Coronary artery (tissue), 2 donors: ENCODE measurements at regions not wholly inside any gene's neighbourhood (a gene's known extent, or its start where the extent isn't known, plus 50 kb on each side); places are given as distances from the start of the nearest gene placed in this dataset.
"Not testable (repeated sequence)": the region's sequence is repeated elsewhere in the genome, so short reads cannot be mapped to it uniquely, and the experiment has no call there.

Experiments used
- DNase-seq: peaks from one replicate; pipeline ENCODE4 v3.0.0-alpha.2; 2017; ENCODE audit warnings: low spot score
- H3K27ac ChIP-seq, 2 donors: fragments of 200-600 bp; sonication (generic); one replicate each; pipeline ENCODE4 v1.5.1; 2016 to 2019
- H3K4me3 ChIP-seq: fragments of 200-600 bp; sonication (generic); 2 replicates; pipeline ENCODE4 v1.5.1; 2016; ENCODE audit warnings: mild to moderate bottlenecking, moderate library complexity
- TF ChIP-seq, protein P1 (sequence below): fragments of 200-600 bp; sonication (generic); IDR thresholded peaks from one replicate; pipeline ENCODE4 v1.5.1; 2019; ENCODE audit warnings: antibody characterized with exemption

DNA sequence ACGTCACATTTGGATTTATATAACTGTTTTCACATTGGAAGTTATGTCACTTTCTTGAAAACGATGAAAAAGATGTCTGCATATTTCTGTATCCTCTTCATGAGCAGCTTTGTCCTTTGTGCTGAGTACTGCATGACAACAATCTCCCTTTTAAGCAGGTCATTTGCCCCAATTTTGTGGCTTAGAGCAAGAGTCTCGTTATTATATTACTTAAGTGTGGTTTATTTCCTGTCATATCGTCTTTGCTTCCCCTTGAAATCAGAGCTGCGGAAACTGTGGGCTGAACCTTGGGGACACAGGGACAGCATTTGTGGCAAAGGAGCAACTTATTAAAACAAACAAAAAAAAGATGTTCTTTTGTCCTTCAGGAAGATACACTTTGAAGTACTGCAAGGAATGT lies 254.0 kb upstream of the DSEL start:
- H3K4me3 ChIP-seq: no peak overlapping the region
- no peak for DNase-seq
- TF ChIP-seq, protein P1, sequence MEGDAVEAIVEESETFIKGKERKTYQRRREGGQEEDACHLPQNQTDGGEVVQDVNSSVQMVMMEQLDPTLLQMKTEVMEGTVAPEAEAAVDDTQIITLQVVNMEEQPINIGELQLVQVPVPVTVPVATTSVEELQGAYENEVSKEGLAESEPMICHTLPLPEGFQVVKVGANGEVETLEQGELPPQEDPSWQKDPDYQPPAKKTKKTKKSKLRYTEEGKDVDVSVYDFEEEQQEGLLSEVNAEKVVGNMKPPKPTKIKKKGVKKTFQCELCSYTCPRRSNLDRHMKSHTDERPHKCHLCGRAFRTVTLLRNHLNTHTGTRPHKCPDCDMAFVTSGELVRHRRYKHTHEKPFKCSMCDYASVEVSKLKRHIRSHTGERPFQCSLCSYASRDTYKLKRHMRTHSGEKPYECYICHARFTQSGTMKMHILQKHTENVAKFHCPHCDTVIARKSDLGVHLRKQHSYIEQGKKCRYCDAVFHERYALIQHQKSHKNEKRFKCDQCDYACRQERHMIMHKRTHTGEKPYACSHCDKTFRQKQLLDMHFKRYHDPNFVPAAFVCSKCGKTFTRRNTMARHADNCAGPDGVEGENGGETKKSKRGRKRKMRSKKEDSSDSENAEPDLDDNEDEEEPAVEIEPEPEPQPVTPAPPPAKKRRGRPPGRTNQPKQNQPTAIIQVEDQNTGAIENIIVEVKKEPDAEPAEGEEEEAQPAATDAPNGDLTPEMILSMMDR: no peak
- H3K27ac ChIP-seq: no peak overlapping the region

DNA sequence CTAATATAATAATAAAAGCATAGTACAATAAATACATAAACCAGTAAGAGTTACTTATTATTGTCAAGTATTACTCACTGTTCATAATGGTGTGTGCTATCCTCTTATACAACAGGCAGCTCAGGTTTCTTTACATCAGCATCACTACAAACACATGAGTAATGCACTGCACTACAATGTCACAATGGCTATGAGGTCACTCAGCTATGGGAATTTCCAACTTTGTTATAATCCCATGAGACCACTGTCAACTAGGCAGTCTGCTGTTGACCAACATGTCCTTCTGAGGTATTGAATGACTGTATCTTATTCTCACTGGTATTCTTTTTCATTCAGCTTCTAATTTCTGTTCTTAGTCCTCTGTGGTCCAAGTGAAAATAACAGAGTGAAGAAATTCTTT lies 250.4 kb upstream of the DSEL start:
- H3K4me3 ChIP-seq: no peak overlapping the region
- no peak overlapping the region for H3K27ac ChIP-seq
- no peak for DNase-seq
- TF ChIP-seq, protein P1: no peak

DNA sequence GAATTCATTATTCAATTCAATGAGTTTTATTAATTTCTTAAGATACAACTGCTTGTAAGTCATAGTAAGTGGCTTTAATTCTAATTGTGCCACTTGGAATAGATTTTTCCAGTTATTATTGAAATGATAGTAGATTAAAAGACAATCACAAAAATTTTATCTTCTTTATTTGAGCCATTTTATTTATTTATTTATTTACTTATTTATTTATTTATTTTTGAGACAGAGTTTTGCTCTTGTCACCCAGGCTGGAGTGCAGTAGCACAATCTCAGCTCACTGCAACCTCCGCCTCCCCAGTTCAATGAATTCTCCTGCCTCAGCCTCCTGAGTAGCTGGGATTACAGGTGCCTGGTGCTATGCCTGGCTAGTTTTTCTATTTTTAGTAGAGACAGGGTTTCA lies 235.7 kb upstream of the DSEL start:
- DNase-seq, H3K27ac ChIP-seq, H3K4me3 ChIP-seq: not testable (repeated sequence)

DNA sequence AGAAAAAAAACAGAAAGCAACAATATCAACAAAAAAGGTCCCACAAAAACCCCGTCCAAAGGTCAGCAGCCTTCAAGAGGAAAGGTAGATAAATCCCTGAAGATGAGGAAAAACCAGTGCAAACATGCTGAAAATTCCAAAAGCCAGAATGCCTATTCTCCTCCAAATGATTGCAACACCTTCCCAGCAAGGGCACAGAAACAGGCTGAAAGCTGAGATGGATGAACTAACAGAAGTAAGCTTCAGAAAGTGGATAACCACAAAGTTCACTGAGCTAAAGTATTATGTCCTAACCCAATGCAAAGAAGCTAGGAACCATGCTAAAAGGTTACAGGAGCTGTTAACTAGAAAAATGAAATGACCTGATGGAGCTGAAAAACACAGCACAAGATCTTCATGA lies 226.4 kb upstream of the DSEL start:
- Histone ChIP-seq H3K4me3 (no peak overlapping the region), H3K27ac (no peak overlapping the region)
- DNase-seq: no peak
- TF ChIP-seq, protein P1: no peak

DNA sequence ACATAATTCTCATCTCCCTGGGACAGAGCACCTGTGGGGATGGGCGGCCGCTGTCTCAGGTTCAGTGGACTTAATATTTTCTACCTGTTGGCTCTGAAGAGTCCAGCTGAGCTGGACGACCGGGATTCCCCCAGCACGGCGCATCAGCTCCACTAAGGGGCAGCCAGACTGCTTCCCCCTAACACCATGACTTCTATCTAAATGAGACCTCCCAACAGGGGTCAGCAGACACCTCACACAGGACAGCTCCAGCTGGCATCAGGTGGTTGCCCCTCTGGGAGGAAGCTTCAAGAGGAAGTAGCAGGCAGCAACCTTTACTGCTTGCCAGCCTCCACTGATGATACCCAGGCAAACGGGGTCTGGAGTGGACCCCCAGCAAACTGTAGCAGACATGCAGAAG lies 226.0 kb upstream of the DSEL start:
- H3K27ac ChIP-seq: no peak overlapping the region
- DNase-seq: no peak
- H3K4me3 ChIP-seq: no peak overlapping the region
- TF ChIP-seq, protein P1: no peak

DNA sequence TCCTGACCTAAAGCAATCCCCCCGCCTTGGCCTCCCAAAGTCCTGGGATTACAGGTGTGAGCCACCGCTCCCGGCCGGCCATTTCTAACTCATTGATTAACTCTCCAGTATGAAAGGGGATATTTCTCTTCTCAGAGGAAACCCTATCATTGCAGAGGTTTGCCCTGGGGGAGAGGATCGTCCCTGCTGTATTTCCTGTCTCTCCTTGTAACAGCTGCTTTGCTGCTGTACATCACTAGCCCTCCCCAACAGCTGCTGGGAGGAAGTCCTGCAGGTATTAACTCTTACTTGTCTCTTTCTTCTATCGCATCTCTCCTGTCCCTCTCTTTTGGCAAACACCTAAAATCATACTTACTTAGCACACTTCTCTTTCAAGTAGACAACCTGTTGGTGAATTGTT lies 219.0 kb upstream of the DSEL start:
- H3K4me3 ChIP-seq: no peak overlapping the region
- DNase-seq: no peak
- TF ChIP-seq, protein P1: no peak
- H3K27ac ChIP-seq: no peak overlapping the region

DNA sequence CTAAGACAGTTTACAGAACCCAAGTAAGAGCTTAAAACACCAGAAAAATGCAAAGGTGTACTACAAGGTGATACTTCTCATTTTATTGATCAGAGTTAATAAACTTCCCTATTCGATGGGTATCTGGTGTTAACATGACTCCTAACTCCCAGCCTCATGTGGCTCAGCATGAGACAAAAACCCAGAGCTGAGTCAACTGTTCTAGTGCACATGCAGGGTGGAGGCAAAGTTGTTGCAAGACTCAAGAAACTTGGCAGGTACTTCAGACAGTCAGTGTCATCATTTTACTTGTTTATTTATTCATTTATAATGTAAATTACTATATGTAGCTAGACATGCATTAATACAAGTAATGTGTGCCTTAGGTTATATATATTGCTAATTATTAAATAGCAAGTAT lies 216.6 kb upstream of the DSEL start:
- TF ChIP-seq, protein P1: no peak
- H3K27ac ChIP-seq: no peak overlapping the region
- H3K4me3 ChIP-seq: no peak overlapping the region
- DNase-seq: no peak

DNA sequence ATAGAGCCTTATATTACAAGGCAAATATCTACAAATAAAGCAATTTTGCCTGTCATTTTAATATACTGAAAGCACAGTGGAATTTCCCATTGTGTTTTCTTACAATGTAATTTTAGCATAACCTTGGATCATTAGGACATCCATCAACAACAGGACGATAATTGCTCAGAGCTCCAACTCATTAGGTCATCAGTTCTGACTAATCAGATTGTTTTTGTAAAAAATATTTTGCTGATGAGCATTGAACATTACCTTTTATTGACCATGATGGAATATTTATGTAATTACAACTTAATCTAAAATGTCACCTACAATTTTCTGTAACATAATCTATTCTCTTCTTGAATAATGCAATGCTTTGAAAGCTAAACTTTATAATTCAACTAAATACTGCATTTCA lies 215.3 kb upstream of the DSEL start:
- TF ChIP-seq, protein P1: no peak
- DNase-seq: no peak
- Histone ChIP-seq H3K4me3 (no peak overlapping the region), H3K27ac (no peak overlapping the region)
